HG02938 (cell line): ENCODE measurements at regions not wholly inside any gene's neighbourhood (a gene's known extent, or its start where the extent isn't known, plus 50 kb on each side); places are given as distances from the start of the nearest gene placed in this dataset.

Source experiments
- ATAC-seq: cut with Tn5 transposase; IDR thresholded peaks from one replicate; pipeline ENCODE4 v1.9.1; 2021; ENCODE audit warnings: mild to moderate bottlenecking, moderate library complexity; ENCODE audit not compliant: unreplicated experiment

GRCh38 chr4:152269448-152270191, 266.3 kb downstream of the FBXW7 start:
- ATAC-seq: no peak

- ATAC-seq: no peak
These were observed 268.1 kb downstream of the FBXW7 start for GRCh38 chr4:152267811-152268210.

- ATAC-seq: no peak
These were observed 268.9 kb downstream of the FBXW7 start for GRCh38 chr4:152266831-152267480.

GRCh38 chr4:152265149-152265621, 270.7 kb downstream of the FBXW7 start:
- no peak for ATAC-seq

- ATAC-seq: no peak
These were observed 271.8 kb downstream of the FBXW7 start for GRCh38 chr4:152264106-152264505.

- ATAC-seq: no peak
These were observed 276.0 kb downstream of the FBXW7 start for GRCh38 chr4:152259866-152260265.

- no peak for ATAC-seq
These were observed 276.8 kb downstream of the FBXW7 start for GRCh38 chr4:152258804-152259708.

GRCh38 chr4:152258391-152258790, 277.5 kb downstream of the FBXW7 start:
- no peak for ATAC-seq

GRCh38 chr4:152257601-152258066, 278.3 kb downstream of the FBXW7 start:
- no peak for ATAC-seq

GRCh38 chr4:152256996-152257395, 278.9 kb downstream of the FBXW7 start:
- no peak for ATAC-seq

- ATAC-seq: peak; percentile 83
These were observed 280.5 kb downstream of the FBXW7 start for GRCh38 chr4:152255437-152255836.

GRCh38 chr4:152248347-152248746, 287.5 kb downstream of the FBXW7 start:
- ATAC-seq: no peak

GRCh38 chr4:152247271-152247975, 288.5 kb downstream of the FBXW7 start:
- no peak for ATAC-seq

GRCh38 chr4:152246659-152247058, 289.2 kb downstream of the FBXW7 start:
- ATAC-seq: no peak

GRCh38 chr4:152245680-152246079, 290.2 kb downstream of the FBXW7 start:
- no peak for ATAC-seq

GRCh38 chr4:152244659-152245058, 291.2 kb downstream of the FBXW7 start:
- no peak for ATAC-seq

GRCh38 chr4:152243896-152244595, 291.8 kb downstream of the FBXW7 start:
- ATAC-seq: no peak

GRCh38 chr4:152243206-152243605, 292.7 kb downstream of the FBXW7 start:
- ATAC-seq: no peak

- no peak for ATAC-seq
These were observed 295.7 kb downstream of the FBXW7 start for GRCh38 chr4:152240232-152240631.

- no peak for ATAC-seq
These were observed 296.7 kb downstream of the FBXW7 start for GRCh38 chr4:152239216-152239615.
